ENCODE measurements at regions not wholly inside any gene's neighbourhood (a gene's known extent, or its start where the extent isn't known, plus 50 kb on each side); places are given as distances from the start of the nearest gene placed in this dataset.

DNA sequence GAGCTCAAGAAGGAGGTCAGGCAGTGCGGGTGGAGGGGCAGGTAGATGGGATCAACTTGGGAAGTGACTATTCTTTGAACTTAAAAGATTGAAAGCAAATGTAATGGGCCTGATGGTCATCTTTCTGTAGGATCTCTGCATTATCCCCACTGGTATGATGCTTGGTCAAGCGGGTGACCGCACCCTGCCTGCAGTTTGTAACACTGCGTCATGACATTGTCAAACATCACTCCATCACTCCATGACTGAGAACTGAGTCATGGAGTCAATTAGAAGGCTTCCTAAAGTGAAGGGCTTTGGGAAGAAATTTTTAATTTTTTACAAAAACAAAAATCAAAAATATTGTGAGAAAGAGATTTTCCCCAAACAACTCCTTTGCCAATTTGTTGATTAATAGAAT is 62.4 kb upstream of the BMAL1 start:
- H2AK5ac ChIP-seq (ENCODE audit: low read depth, low read length), result peak overlapping the region; percentile 91
- in situ Hi-C loops (cut with MboI; ENCODE audit: low sequenced_read_pairs) (no loop called here), intact Hi-C loops (cut with micrococcal nuclease) (no loop called here), dilution Hi-C loops (cut with HindIII; ENCODE audit: low sequenced_read_pairs, unreplicated experiment) (no loop called here)
- H4K20me1 ChIP-seq (ENCODE audit: insufficient read depth, low read length), result no peaks in the 10 kb centered on the region
- peak overlapping the region; percentile 100 for H2BK120ac ChIP-seq (ENCODE audit: low read depth, low read length)
- peak overlapping the region; percentile 100 for H2BK20ac ChIP-seq (ENCODE audit: low read depth, low read length)
- peaks cover 20% of the 10 kb centered on the region for H3K9me1 ChIP-seq (ENCODE audit: insufficient read depth, low read length)
- peak overlapping the region; percentile 83 for H3K27ac ChIP-seq (ENCODE audit: insufficient read depth, low read length)
- H2BK15ac ChIP-seq (ENCODE audit: low read depth, low read length), result peak overlapping the region; percentile 85
- TF ChIP-seq CHD1 (IDR thresholded peaks at IDR 0.05; ENCODE audit: low read depth, low read length), result no peak
- no peak for TF ChIP-seq RCOR1 (IDR thresholded peaks at IDR 0.05; ENCODE audit: insufficient replicate concordance, low read length)
- TF ChIP-seq NFE2L2 (IDR thresholded peaks at IDR 0.05; ENCODE audit: low read depth, low read length), result no peak
- TF ChIP-seq RFX5 (IDR thresholded peaks at IDR 0.05; ENCODE audit: low read depth, low read length), result no peak
- TF ChIP-seq, protein P1, sequence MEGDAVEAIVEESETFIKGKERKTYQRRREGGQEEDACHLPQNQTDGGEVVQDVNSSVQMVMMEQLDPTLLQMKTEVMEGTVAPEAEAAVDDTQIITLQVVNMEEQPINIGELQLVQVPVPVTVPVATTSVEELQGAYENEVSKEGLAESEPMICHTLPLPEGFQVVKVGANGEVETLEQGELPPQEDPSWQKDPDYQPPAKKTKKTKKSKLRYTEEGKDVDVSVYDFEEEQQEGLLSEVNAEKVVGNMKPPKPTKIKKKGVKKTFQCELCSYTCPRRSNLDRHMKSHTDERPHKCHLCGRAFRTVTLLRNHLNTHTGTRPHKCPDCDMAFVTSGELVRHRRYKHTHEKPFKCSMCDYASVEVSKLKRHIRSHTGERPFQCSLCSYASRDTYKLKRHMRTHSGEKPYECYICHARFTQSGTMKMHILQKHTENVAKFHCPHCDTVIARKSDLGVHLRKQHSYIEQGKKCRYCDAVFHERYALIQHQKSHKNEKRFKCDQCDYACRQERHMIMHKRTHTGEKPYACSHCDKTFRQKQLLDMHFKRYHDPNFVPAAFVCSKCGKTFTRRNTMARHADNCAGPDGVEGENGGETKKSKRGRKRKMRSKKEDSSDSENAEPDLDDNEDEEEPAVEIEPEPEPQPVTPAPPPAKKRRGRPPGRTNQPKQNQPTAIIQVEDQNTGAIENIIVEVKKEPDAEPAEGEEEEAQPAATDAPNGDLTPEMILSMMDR (conservative IDR thresholded peaks at IDR 0.05; ENCODE audit: low read depth, low read length), result no peak
- no peak for TF ChIP-seq MAFK (IDR thresholded peaks at IDR 0.05; ENCODE audit: low read depth, low read length)
- TF ChIP-seq MAZ (IDR thresholded peaks at IDR 0.05; ENCODE audit: borderline replicate concordance, low read depth, low read length), result no peak
- peak; percentile 90 for TF ChIP-seq FOS (IDR thresholded peaks at IDR 0.05; ENCODE audit: low read depth, low read length)
- TF ChIP-seq POLR2A (IDR thresholded peaks at IDR 0.05; ENCODE audit: low read depth, low read length), result no peak
- peak; percentile 56; the same call in 1 of the 2 replicates for TF ChIP-seq CEBPB (IDR thresholded peaks at IDR 0.05; ENCODE audit: low read depth, low read length)
- TF ChIP-seq SMC3 (IDR thresholded peaks at IDR 0.05; ENCODE audit: low read depth, low read length), result no peak; the same call in 1 of the 2 replicates
- TF ChIP-seq BHLHE40 (IDR thresholded peaks at IDR 0.05; ENCODE audit: low read depth, low read length), result peak; percentile 27; the same call in 1 of the 2 replicates
- TF ChIP-seq, protein P2, sequence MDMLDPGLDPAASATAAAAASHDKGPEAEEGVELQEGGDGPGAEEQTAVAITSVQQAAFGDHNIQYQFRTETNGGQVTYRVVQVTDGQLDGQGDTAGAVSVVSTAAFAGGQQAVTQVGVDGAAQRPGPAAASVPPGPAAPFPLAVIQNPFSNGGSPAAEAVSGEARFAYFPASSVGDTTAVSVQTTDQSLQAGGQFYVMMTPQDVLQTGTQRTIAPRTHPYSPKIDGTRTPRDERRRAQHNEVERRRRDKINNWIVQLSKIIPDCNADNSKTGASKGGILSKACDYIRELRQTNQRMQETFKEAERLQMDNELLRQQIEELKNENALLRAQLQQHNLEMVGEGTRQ (IDR thresholded peaks at IDR 0.05; ENCODE audit: low read depth, low read length), result no peak
- TF ChIP-seq RAD21 (IDR thresholded peaks at IDR 0.05; ENCODE audit: low read length), result no peak
- H3K14ac ChIP-seq (replicated peaks; ENCODE audit: low read depth, low read length), result peak overlapping the region; percentile 82
- H2AK9ac ChIP-seq (replicated peaks; ENCODE audit: low read depth, low read length, poor library complexity), result peak overlapping the region; percentile 56
- H2AFZ ChIP-seq (replicated peaks; ENCODE audit: low read length, poor library complexity), result peak overlapping the region; percentile 33
- ATAC-seq (ENCODE audit: low read depth), result peak; percentile 5; the same call in 1 of the 2 replicates
- peaks cover 18% of the 10 kb centered on the region for H3K4me1 ChIP-seq (ENCODE audit: control insufficient read depth, insufficient read depth, low read length)
- WGBS, 2 experiments (ENCODE audit: extremely low coverage in 2 of 2, insufficient read length in 1 of 2), result no CpG with 5 or more reads among the region's 4 CpGs
- peak overlapping the region; percentile 100 for H2BK5ac ChIP-seq (ENCODE audit: low read depth, low read length, poor library complexity, severe bottlenecking)
- H3K27me3 ChIP-seq (ENCODE audit: control insufficient read depth, insufficient read depth, low read length), result no peaks in the 10 kb centered on the region
- H3K18ac ChIP-seq (ENCODE audit: low read depth, low read length), result peak overlapping the region; percentile 78; the same call in 1 of the 2 replicates
- BruUV-seq (replicated peaks), result no TSS peak
- H4K91ac ChIP-seq (ENCODE audit: insufficient read depth, low read depth, low read length), result peak overlapping the region; percentile 98
- no peak overlapping the region for H3K4me3 ChIP-seq (ENCODE audit: insufficient read depth, low read depth, low read length)
- no peaks in the 10 kb centered on the region for H3K36me3 ChIP-seq (ENCODE audit: control insufficient read depth, insufficient read depth, low read length)
- H3K4me2 ChIP-seq (ENCODE audit: low read depth, low read length), result peak overlapping the region; percentile 30; the same call in 1 of the 2 replicates
- peak overlapping the region; percentile 79; the same call in 1 of the 2 replicates for H4K5ac ChIP-seq (ENCODE audit: low read depth, low read length)
- CTCF ChIA-PET, result interaction anchor here (0.7 to 3.2 kb wide), 5 partner anchors 24 to 171 kb away, joined by 3 to 13 read pairs (median 5); no protein-coding TSS in a partner anchor
- no peaks in the 10 kb centered on the region; a peak in 1 of 4 replicates for H3K79me1 ChIP-seq (ENCODE audit: low read depth in 1 of 2, low read length in 2 of 2)
- peak overlapping the region; percentile 100 for H3K56ac ChIP-seq (ENCODE audit: extremely low read depth, insufficient read depth, low read length)
- DNase-seq, result peak; percentile 95
- no peaks in the 10 kb centered on the region for H3K9me3 ChIP-seq (ENCODE audit: control insufficient read depth, insufficient read depth, low read length)
- peak overlapping the region; percentile 100 for H3K23ac ChIP-seq (ENCODE audit: low read depth, low read length)
- POLR2A ChIA-PET (ENCODE audit: unreplicated experiment), result no interaction called here
- peak overlapping the region; percentile 100 for H3K4ac ChIP-seq (ENCODE audit: low read depth, low read length)
- peak overlapping the region; percentile 4; the same call in 1 of the 2 replicates for H3K9ac ChIP-seq (ENCODE audit: low read depth, low read length)
- peak overlapping the region; percentile 90 to 99 for H4K8ac ChIP-seq (ENCODE audit: low read depth in 2 of 2, low read length in 2 of 2)

All from IMR-90 (cell line).